Adrenal gland (tissue), 5 donors: ENCODE measurements at regions not wholly inside any gene's neighbourhood (a gene's known extent, or its start where the extent isn't known, plus 50 kb on each side); places are given as distances from the start of the nearest gene placed in this dataset.

Experiments
- CTCF ChIP-seq, 6 experiments: fragments of 450-650 bp in 4 of 6; fragments of 200-600 bp in 2 of 6; sonication (generic) in 1 of 6; IDR thresholded peaks; 1 replicate in 5 of 6; 2 replicates in 1 of 6; pipeline versions ENCODE4 v1.5.1 to v1.8.0; 2016 to 2021; ENCODE audit warnings: antibody characterized with exemption in 6 of 6, mild to moderate bottlenecking in 2 of 6, moderate library complexity in 1 of 6
- POLR2A ChIP-seq, 2 donors: fragments of 450-650 bp; IDR thresholded peaks; one replicate each; pipeline ENCODE4 v1.6.1; 2017; ENCODE audit warnings: antibody characterized with exemption in 2 of 2, mild to moderate bottlenecking in 2 of 2, moderate library complexity in 1 of 2
- donor health status: DM: no; HTN: no; CAD: no.

GRCh38 chr21:20822666-20823065 is 175.5 kb upstream of the NCAM2 start:
- no peak for TF ChIP-seq CTCF (IDR thresholded peaks at IDR 0.05)
- TF ChIP-seq POLR2A (IDR thresholded peaks at IDR 0.05) = no peak
